ENCODE measurements at regions not wholly inside any gene's neighbourhood (a gene's known extent, or its start where the extent isn't known, plus 50 kb on each side); places are given as distances from the start of the nearest gene placed in this dataset.
"Not testable (repeated sequence)": the region's sequence is repeated elsewhere in the genome, so short reads cannot be mapped to it uniquely, and the experiment has no call there.

GRCh38 chr16:48041981-48042421 is 113.8 kb downstream of the ABCC12 start:
- Histone ChIP-seq H3K4me1 (ENCODE audit: control insufficient read depth in 1 of 2, insufficient read depth in 2 of 2, low read length in 2 of 2) (no peaks in the 10 kb centered on the region), H3K27ac (ENCODE audit: low read depth, low read length) (no peak overlapping the region), H3K9ac (ENCODE audit: low read depth in 1 of 2, low read length in 2 of 2) (no peak overlapping the region), H3K9me3 (ENCODE audit: control insufficient read depth in 1 of 2, low read length in 2 of 2) (no peaks in the 10 kb centered on the region), H3K36me3 (ENCODE audit: control insufficient read depth in 1 of 2, insufficient read depth in 2 of 2, low read length in 2 of 2) (no peaks in the 10 kb centered on the region), H3K27me3 (ENCODE audit: control insufficient read depth in 1 of 2, insufficient read depth in 2 of 2, low read length in 2 of 2) (no peaks in the 10 kb centered on the region), H3K4me3 (ENCODE audit: low read depth in 1 of 2, low read length in 2 of 2) (no peak overlapping the region)

- H3K4me1 ChIP-seq (ENCODE audit: control insufficient read depth in 1 of 2, insufficient read depth in 2 of 2, low read length in 2 of 2) = no peaks in the 10 kb centered on the region
- no peaks in the 10 kb centered on the region for H3K9me3 ChIP-seq (ENCODE audit: control insufficient read depth in 1 of 2, low read length in 2 of 2)
- no peaks in the 10 kb centered on the region for H3K36me3 ChIP-seq (ENCODE audit: control insufficient read depth in 1 of 2, insufficient read depth in 2 of 2, low read length in 2 of 2)
- H3K27me3 ChIP-seq (ENCODE audit: control insufficient read depth in 1 of 2, insufficient read depth in 2 of 2, low read length in 2 of 2) = no peaks in the 10 kb centered on the region
- no peak overlapping the region for H3K4me3 ChIP-seq (ENCODE audit: low read depth in 1 of 2, low read length in 2 of 2)
- no peak overlapping the region for H3K9ac ChIP-seq (ENCODE audit: low read depth in 1 of 2, low read length in 2 of 2)
- H3K27ac ChIP-seq (ENCODE audit: low read depth, low read length) = no peak overlapping the region
Observed at GRCh38 chr16:48035142-48035541, 120.7 kb downstream of the ABCC12 start.

GRCh38 chr16:48030926-48031325 is 124.9 kb downstream of the ABCC12 start:
- Histone ChIP-seq H3K4me3 (ENCODE audit: low read depth in 1 of 2, low read length in 2 of 2) (no peak overlapping the region), H3K4me1 (ENCODE audit: control insufficient read depth in 1 of 2, insufficient read depth in 2 of 2, low read length in 2 of 2) (no peaks in the 10 kb centered on the region), H3K27ac (ENCODE audit: low read depth, low read length) (no peak overlapping the region), H3K36me3 (ENCODE audit: control insufficient read depth in 1 of 2, insufficient read depth in 2 of 2, low read length in 2 of 2) (no peaks in the 10 kb centered on the region), H3K27me3 (ENCODE audit: control insufficient read depth in 1 of 2, insufficient read depth in 2 of 2, low read length in 2 of 2) (no peaks in the 10 kb centered on the region), H3K9me3 (ENCODE audit: control insufficient read depth in 1 of 2, low read length in 2 of 2) (no peaks in the 10 kb centered on the region), H3K9ac (ENCODE audit: low read depth in 1 of 2, low read length in 2 of 2) (no peak overlapping the region)

- H3K4me3 ChIP-seq (ENCODE audit: low read depth in 1 of 2, low read length in 2 of 2) = no peak overlapping the region
- H3K4me1 ChIP-seq (ENCODE audit: control insufficient read depth in 1 of 2, insufficient read depth in 2 of 2, low read length in 2 of 2) = no peaks in the 10 kb centered on the region
- no peak overlapping the region for H3K9ac ChIP-seq (ENCODE audit: low read depth in 1 of 2, low read length in 2 of 2)
- no peaks in the 10 kb centered on the region for H3K36me3 ChIP-seq (ENCODE audit: control insufficient read depth in 1 of 2, insufficient read depth in 2 of 2, low read length in 2 of 2)
- H3K27me3 ChIP-seq (ENCODE audit: control insufficient read depth in 1 of 2, insufficient read depth in 2 of 2, low read length in 2 of 2) = no peaks in the 10 kb centered on the region
- H3K9me3 ChIP-seq (ENCODE audit: control insufficient read depth in 1 of 2, low read length in 2 of 2) = no peaks in the 10 kb centered on the region
- no peak overlapping the region for H3K27ac ChIP-seq (ENCODE audit: low read depth, low read length)
Observed at GRCh38 chr16:48029768-48030167, 126.0 kb downstream of the ABCC12 start.

- no peak overlapping the region for H3K4me3 ChIP-seq (ENCODE audit: low read depth in 1 of 2, low read length in 2 of 2)
- no peaks in the 10 kb centered on the region for H3K9me3 ChIP-seq (ENCODE audit: control insufficient read depth in 1 of 2, low read length in 2 of 2)
- no peaks in the 10 kb centered on the region for H3K36me3 ChIP-seq (ENCODE audit: control insufficient read depth in 1 of 2, insufficient read depth in 2 of 2, low read length in 2 of 2)
- no peaks in the 10 kb centered on the region for H3K4me1 ChIP-seq (ENCODE audit: control insufficient read depth in 1 of 2, insufficient read depth in 2 of 2, low read length in 2 of 2)
- no peak overlapping the region for H3K27ac ChIP-seq (ENCODE audit: low read depth, low read length)
- H3K27me3 ChIP-seq (ENCODE audit: control insufficient read depth in 1 of 2, insufficient read depth in 2 of 2, low read length in 2 of 2) = no peaks in the 10 kb centered on the region
- H3K9ac ChIP-seq (ENCODE audit: low read depth in 1 of 2, low read length in 2 of 2) = no peak overlapping the region
Observed at GRCh38 chr16:48025359-48025758, 130.4 kb downstream of the ABCC12 start.

GRCh38 chr16:48024042-48024441 is 131.8 kb downstream of the ABCC12 start:
- H3K27me3 ChIP-seq (ENCODE audit: control insufficient read depth in 1 of 2, insufficient read depth in 2 of 2, low read length in 2 of 2) = no peaks in the 10 kb centered on the region
- H3K4me3 ChIP-seq (ENCODE audit: low read depth in 1 of 2, low read length in 2 of 2) = no peak overlapping the region
- no peaks in the 10 kb centered on the region for H3K36me3 ChIP-seq (ENCODE audit: control insufficient read depth in 1 of 2, insufficient read depth in 2 of 2, low read length in 2 of 2)
- H3K9ac ChIP-seq (ENCODE audit: low read depth in 1 of 2, low read length in 2 of 2) = no peak overlapping the region
- no peak overlapping the region for H3K27ac ChIP-seq (ENCODE audit: low read depth, low read length)
- no peaks in the 10 kb centered on the region for H3K4me1 ChIP-seq (ENCODE audit: control insufficient read depth in 1 of 2, insufficient read depth in 2 of 2, low read length in 2 of 2)
- H3K9me3 ChIP-seq (ENCODE audit: control insufficient read depth in 1 of 2, low read length in 2 of 2) = no peaks in the 10 kb centered on the region

GRCh38 chr16:48022496-48022895 is 133.3 kb downstream of the ABCC12 start:
- Histone ChIP-seq H3K4me3 (ENCODE audit: low read depth in 1 of 2, low read length in 2 of 2) (no peak overlapping the region), H3K4me1 (ENCODE audit: control insufficient read depth in 1 of 2, insufficient read depth in 2 of 2, low read length in 2 of 2) (no peaks in the 10 kb centered on the region), H3K9me3 (ENCODE audit: control insufficient read depth in 1 of 2, low read length in 2 of 2) (no peaks in the 10 kb centered on the region), H3K9ac (ENCODE audit: low read depth in 1 of 2, low read length in 2 of 2) (no peak overlapping the region), H3K27me3 (ENCODE audit: control insufficient read depth in 1 of 2, insufficient read depth in 2 of 2, low read length in 2 of 2) (no peaks in the 10 kb centered on the region), H3K27ac (ENCODE audit: low read depth, low read length) (no peak overlapping the region), H3K36me3 (ENCODE audit: control insufficient read depth in 1 of 2, insufficient read depth in 2 of 2, low read length in 2 of 2) (no peaks in the 10 kb centered on the region)

GRCh38 chr16:48020617-48021016 is 135.2 kb downstream of the ABCC12 start:
- not testable (repeated sequence) for H3K9me3 ChIP-seq (ENCODE audit: control insufficient read depth in 1 of 2, low read length in 2 of 2); H3K36me3 ChIP-seq (ENCODE audit: control insufficient read depth in 1 of 2, insufficient read depth in 2 of 2, low read length in 2 of 2); H3K27ac ChIP-seq (ENCODE audit: low read depth, low read length); H3K9ac ChIP-seq (ENCODE audit: low read depth in 1 of 2, low read length in 2 of 2); H3K4me3 ChIP-seq (ENCODE audit: low read depth in 1 of 2, low read length in 2 of 2); H3K27me3 ChIP-seq (ENCODE audit: control insufficient read depth in 1 of 2, insufficient read depth in 2 of 2, low read length in 2 of 2); H3K4me1 ChIP-seq (ENCODE audit: control insufficient read depth in 1 of 2, insufficient read depth in 2 of 2, low read length in 2 of 2)

GRCh38 chr16:48014349-48015135 is 141.3 kb downstream of the ABCC12 start:
- no peak overlapping the region for H3K4me3 ChIP-seq (ENCODE audit: low read depth in 1 of 2, low read length in 2 of 2)
- no peak overlapping the region for H3K9ac ChIP-seq (ENCODE audit: low read depth in 1 of 2, low read length in 2 of 2)
- H3K27me3 ChIP-seq (ENCODE audit: control insufficient read depth in 1 of 2, insufficient read depth in 2 of 2, low read length in 2 of 2) = no peaks in the 10 kb centered on the region
- H3K36me3 ChIP-seq (ENCODE audit: control insufficient read depth in 1 of 2, insufficient read depth in 2 of 2, low read length in 2 of 2) = no peaks in the 10 kb centered on the region
- no peaks in the 10 kb centered on the region for H3K4me1 ChIP-seq (ENCODE audit: control insufficient read depth in 1 of 2, insufficient read depth in 2 of 2, low read length in 2 of 2)
- H3K9me3 ChIP-seq (ENCODE audit: control insufficient read depth in 1 of 2, low read length in 2 of 2) = no peaks in the 10 kb centered on the region
- no peak overlapping the region for H3K27ac ChIP-seq (ENCODE audit: low read depth, low read length)

GRCh38 chr16:48013491-48013901 is 142.3 kb downstream of the ABCC12 start:
- H3K9ac ChIP-seq (ENCODE audit: low read depth in 1 of 2, low read length in 2 of 2) = no peak overlapping the region
- H3K9me3 ChIP-seq (ENCODE audit: control insufficient read depth in 1 of 2, low read length in 2 of 2) = no peaks in the 10 kb centered on the region
- H3K27ac ChIP-seq (ENCODE audit: low read depth, low read length) = no peak overlapping the region
- H3K27me3 ChIP-seq (ENCODE audit: control insufficient read depth in 1 of 2, insufficient read depth in 2 of 2, low read length in 2 of 2) = no peaks in the 10 kb centered on the region
- no peaks in the 10 kb centered on the region for H3K36me3 ChIP-seq (ENCODE audit: control insufficient read depth in 1 of 2, insufficient read depth in 2 of 2, low read length in 2 of 2)
- no peaks in the 10 kb centered on the region for H3K4me1 ChIP-seq (ENCODE audit: control insufficient read depth in 1 of 2, insufficient read depth in 2 of 2, low read length in 2 of 2)
- H3K4me3 ChIP-seq (ENCODE audit: low read depth in 1 of 2, low read length in 2 of 2) = no peak overlapping the region

Data from duodenal mucosa (tissue), 2 donors.